ENCODE measurements at regions not wholly inside any gene's neighbourhood (a gene's known extent, or its start where the extent isn't known, plus 50 kb on each side); places are given as distances from the start of the nearest gene placed in this dataset.

GRCh38 chr16:49075709-49076108 is 205.9 kb downstream of the CBLN1 start:
- DNase-seq: no peak

DNA sequence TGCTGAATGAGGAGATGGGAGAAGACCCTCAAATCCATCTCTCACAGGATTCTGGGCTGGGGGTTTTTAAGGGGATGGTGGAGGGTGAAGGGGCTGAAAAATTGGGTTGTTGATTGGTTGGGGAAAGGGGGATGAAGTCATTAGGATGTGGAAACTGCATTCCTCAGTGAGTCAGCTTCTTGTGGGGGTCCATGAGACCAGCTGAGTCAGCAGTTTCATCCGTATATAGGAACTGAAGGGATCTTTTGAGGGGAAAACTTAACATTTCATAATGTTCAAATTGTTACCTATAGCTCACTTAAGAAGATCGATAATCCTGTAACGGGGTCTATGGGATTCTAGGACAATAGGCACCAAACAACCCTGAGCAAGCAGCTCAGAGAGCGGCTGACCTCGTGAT is 213.4 kb downstream of the CBLN1 start:
- no peak for DNase-seq

GRCh38 chr16:49067776-49068175 is 213.9 kb downstream of the CBLN1 start:
- DNase-seq: no peak

GRCh38 chr16:49061137-49061714 is 220.4 kb downstream of the CBLN1 start:
- DNase-seq: no peak

GRCh38 chr16:49060728-49061127 is 220.9 kb downstream of the CBLN1 start:
- no peak for DNase-seq

DNA sequence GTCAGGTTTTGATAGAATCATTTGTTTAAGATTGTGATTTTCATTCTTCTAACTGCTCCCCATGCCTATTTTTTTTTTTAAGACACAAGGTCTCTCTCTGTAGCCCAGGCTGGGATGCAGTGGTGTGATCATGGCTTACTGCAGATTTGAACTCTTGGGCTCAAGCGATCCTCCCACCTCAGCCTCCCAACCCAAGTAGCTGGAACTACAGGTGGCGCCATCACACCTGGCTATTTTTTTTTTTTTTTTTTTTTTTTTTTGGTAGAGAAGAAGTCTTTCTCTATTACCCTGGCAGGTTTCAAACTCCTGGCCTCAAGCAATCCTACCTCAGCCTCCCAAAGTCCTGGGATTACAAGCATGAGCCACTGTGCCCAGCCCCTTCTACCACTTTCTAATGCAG is 223.3 kb downstream of the CBLN1 start:
- DNase-seq: no peak

DNA sequence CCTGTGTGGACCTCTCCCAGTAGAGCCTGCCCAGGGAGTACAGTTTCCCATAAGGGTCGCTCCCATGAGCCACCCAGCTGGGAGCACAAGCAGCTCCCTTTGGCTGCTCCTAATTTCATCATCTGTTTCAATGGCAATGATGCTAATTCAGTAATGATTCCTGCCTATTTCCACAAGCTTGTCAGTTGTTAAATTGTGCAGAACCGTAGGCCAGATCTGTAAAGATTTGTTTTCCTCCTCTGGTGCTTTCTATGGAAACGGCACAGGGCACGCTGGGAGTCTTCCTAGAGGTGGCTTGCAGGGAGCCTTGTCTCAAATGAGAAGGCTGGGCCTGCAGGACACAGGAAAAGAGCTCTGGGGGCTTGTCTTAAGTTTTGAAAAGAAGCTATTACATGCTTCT is 223.7 kb downstream of the CBLN1 start:
- DNase-seq: no peak

DNA sequence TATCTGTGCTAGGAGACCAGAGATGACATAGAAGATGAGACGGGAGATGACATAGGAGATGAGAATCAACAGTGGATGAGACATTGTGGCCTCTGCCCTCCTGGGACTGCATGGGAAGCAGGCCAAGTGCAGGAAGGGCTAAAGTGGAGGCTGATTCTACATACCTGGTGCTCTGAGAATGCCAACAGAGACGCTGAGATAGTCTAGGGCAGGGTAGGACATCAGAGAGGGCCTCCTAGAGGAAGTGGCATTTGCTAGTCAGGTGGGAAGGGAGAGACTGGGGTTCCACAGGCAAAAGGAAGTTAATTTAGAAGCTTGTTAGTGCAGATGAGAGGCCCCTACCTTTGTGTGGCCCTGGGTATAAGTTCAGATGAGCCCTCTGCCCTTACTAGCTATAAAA is 224.2 kb downstream of the CBLN1 start:
- no peak for DNase-seq

DNA sequence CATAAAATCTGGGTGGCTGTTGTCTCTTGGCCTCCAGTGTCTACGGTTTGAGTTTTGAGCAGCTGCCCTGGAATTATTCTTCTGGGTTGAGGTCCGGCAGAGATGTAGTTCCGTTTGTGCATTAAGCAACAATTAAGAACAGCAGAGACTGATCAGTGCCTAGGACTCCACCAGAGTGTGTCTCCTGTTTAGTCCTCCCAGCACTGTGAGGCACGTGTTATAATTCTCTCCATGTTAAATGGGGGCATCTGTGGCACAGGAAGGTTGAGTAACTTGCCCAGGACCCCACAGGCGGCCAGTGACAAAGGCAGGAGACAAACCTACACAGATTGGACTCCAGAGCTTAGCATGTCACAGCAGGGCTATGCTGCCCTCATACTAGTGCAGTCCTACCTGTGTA is 225.1 kb downstream of the CBLN1 start:
- DNase-seq: no peak

GRCh38 chr16:49055824-49056545 is 225.7 kb downstream of the CBLN1 start:
- DNase-seq: no peak

GRCh38 chr16:49055291-49055690 is 226.3 kb downstream of the CBLN1 start:
- DNase-seq: no peak

GRCh38 chr16:49054606-49055005 is 227.0 kb downstream of the CBLN1 start:
- DNase-seq: no peak

DNA sequence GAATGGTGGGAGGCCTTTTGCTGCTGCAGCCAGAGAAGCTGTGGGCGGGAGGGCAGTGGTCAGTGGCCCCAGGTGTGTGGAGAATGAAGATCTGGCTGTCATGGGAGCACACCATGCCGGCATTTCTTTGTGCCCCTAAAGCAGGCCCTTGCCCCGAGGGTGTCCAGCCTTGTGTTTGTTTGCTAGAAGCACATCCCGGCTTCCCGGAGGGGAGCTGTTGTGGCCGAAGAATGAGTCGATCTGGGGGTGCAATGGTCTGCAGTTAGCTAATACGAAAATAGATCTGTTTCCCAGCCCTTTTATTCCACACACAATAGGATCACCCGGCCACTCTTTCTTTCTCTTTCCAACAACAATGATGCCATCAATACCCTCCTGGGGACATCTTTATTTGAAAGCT is 228.8 kb downstream of the CBLN1 start:
- DNase-seq: no peak

DNA sequence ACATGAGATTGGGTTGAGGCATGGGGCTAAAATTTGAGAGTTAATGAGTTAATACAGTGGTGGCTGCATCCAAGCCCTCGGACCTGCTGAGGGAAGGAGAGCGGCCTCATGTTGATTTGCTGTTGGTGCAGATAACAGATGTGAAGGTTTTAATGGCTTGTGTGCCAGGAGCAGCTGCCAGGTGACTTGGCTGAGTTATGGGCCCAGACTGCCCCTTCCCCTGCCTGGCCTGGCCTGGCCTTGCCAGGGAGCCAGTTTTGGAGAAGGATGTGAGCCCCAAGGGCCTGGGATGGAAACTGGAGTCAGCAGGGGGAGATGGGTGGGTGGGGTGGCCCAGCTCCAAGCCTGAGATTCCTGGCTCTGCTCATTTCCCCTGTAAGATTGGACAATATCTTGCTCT is 230.1 kb downstream of the CBLN1 start:
- DNase-seq: no peak

DNA sequence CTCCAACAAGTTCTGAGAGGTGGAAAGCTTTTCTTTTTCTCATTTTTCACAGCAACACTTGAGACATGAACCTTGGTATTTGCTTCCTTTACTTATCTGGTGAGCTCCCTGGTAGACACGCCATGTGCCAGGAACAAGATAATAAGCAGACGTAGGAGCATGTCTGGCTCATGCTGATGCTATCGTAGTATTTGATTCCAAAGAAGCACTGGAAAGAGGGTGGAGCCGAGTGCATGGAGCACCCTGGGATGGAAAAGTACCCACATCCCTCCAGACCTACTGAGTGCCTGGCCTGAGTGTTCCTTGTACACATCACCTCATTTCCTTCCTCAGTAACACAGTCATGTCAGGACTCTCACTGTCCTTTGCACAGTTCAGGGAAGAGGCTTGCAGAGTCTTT is 231.0 kb downstream of the CBLN1 start:
- no peak for DNase-seq

DNA sequence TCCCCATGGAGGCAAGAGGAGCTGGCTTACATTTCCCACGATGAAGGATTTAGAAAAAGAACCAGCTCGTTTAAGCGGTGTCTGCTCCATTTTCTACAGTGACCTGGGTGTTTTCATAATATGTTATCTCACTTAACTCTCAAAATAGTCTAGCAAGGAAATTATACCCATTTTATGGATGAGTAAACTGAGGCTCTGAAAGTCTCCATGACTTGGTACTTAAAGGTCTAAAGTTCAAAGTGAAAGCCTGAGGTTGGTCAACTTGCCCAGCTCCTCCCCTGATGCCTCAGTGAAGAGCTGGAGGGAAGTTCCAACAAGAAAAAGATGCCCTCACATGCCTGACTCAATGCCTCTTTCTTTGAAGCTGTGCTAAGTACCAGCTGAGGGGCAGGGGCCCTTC is 232.0 kb downstream of the CBLN1 start:
- no peak for DNase-seq

DNA sequence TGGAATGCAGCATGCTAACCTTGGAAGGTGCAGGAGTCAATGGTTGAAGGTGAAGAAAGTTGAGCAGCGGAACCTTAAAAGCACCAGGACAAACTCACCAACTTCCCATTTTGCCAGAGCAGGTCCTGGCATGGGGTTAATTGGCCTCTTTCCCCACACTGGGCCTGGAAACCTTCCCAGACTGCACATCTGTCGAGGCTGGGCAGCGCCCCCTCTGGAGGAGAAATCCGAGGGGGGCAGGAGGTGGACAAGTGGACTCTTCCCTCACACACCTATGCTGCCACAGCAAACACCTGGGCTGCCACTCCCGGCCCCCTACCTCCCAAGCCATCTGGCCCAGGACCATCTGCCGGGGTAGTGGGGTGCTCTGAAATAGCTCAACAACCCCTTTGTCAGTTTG is 232.4 kb downstream of the CBLN1 start:
- DNase-seq: no peak

GRCh38 chr16:49048557-49048956 is 233.1 kb downstream of the CBLN1 start:
- no peak for DNase-seq

GRCh38 chr16:49036126-49036525 is 245.5 kb downstream of the CBLN1 start:
- DNase-seq: no peak

- DNase-seq: no peak
These were observed 254.2 kb downstream of the CBLN1 start for GRCh38 chr16:49027420-49027819.

DNA sequence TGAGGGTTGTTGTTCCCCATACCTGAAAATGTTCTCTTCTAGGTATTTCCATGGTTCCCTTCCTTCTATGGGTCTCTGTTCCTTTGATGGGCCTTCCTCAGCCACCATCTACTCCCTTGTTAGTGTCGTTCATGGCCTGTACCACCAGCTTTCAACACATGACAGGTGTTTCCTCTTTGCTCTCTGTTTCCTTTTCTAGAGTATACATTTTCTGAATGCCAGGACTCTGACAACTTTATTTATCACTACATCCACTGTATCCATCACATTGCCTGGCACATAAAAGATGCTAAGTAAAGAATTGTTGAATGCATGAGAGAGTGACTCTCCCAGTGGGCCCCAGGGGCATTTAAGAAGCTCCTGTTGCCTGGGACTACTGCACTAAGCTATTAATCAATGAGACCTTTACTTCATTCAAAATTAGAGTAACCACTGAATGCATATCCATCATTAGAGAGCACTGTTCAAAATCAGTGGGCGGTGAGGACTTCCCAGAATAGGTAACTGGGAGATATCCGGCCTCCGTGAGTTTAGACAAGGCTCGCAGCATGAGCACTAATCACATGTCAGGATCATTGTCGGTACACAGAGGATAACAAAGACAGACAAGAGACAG is 255.0 kb downstream of the CBLN1 start:
- DNase-seq: no peak

GRCh38 chr16:49024896-49025295 is 256.7 kb downstream of the CBLN1 start:
- DNase-seq: no peak

DNA sequence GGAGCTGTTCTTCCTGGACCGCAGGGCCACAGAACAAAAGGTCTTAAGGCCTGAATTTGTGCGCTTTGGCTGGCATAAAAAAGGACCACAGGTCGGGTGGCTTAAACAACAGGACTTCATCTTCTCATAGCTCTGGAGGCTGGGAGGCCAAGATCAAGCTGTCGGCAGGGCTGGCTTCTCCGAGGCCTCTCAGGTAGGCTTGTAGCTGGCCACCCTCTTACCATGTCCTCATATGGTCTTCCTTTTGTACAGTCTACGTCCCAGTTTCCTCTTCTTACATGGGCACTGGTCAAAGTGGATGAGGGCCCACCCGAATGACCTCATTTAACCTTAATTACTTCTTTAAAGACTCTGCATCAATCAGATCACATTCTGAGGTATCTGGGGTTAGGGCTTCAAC is 257.6 kb downstream of the CBLN1 start:
- DNase-seq: no peak

- no peak for DNase-seq
These were observed 258.6 kb downstream of the CBLN1 start for GRCh38 chr16:49023050-49023449.

All from SW 1271 (cell line).